ENCODE measurements at regions not wholly inside any gene's neighbourhood (a gene's known extent, or its start where the extent isn't known, plus 50 kb on each side); places are given as distances from the start of the nearest gene placed in this dataset.
"Not testable (repeated sequence)": the region's sequence is repeated elsewhere in the genome, so short reads cannot be mapped to it uniquely, and the experiment has no call there.

DNA sequence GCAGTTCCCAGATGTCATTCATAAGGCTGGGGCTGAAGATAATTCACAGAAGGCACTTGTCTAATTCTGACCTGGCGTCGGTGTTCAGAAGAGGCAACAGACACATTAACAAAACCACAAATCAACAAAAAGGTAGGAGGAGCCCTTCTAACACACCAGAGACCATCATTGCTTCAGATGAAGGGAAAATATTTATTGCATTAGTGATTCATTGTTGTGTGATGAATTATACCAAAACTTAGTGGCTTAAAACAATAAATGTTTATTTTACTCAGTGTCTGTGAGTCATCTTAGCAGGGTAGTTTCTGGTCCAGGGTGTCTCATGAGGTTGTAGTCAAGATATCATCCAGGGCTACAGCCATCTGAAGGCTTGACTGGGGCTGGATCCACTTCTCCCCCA, 91.3 kb upstream of the KIF2A start:
- peaks cover 26 to 35% of the 10 kb centered on the region in 2 donors for H3K27me3 Mint-ChIP-seq (ENCODE audit: low read depth in 2 of 2)
- H3K9me3 ChIP-seq (ENCODE audit: control insufficient read depth, insufficient read depth, low read length) = no peaks in the 10 kb centered on the region

DNA sequence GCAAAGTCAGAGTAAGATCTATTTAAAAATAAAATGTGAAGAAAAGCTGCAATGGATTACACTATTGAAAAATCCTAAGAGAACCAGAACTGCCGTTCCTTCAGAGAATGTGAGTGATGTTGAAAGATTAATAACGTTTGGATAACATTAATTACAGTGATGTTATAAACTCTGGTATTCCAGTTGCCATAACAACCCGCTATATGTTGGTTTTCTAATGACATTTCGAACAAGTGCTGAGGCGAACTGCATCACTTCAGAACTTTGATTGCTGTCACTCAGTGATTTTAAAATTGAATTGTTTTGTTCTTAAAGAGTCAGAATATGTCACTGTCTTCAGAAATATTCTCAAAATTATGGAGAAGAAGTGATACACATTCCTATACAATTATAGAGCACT, 89.4 kb upstream of the KIF2A start:
- H3K27ac ChIP-seq (ENCODE audit: low read length); H3K4me3 ChIP-seq (ENCODE audit: low read length); H3K9me3 ChIP-seq (ENCODE audit: control insufficient read depth, insufficient read depth, low read length); H3K36me3 Mint-ChIP-seq; DNase-seq; H3K9me3 Mint-ChIP-seq; H3K4me1 Mint-ChIP-seq; intact Hi-C loops (cut with micrococcal nuclease); H3K4me1 ChIP-seq (ENCODE audit: control insufficient read depth, insufficient read depth, low read length); H3K36me3 ChIP-seq (ENCODE audit: control insufficient read depth, insufficient read depth, low read length); H3K4me3 Mint-ChIP-seq; ATAC-seq; H3K27me3 ChIP-seq (ENCODE audit: control insufficient read depth, insufficient read depth, low read length); H3K27ac Mint-ChIP-seq: not testable (repeated sequence)
- peaks cover 20 to 36% of the 10 kb centered on the region in 2 donors for H3K27me3 Mint-ChIP-seq (ENCODE audit: low read depth in 2 of 2)
- WGBS (ENCODE audit: insufficient coverage) = 70% methylated on average over 2 of the region's 5 CpGs

More for the DNA sequence above, 91.3 kb upstream of the KIF2A start:
- H3K4me3 ChIP-seq (ENCODE audit: low read length) = no peak overlapping the region
- H3K4me3 Mint-ChIP-seq = no peak overlapping the region
- no peaks in the 10 kb centered on the region for H3K36me3 ChIP-seq (ENCODE audit: control insufficient read depth, insufficient read depth, low read length)
- no peaks in the 10 kb centered on the region for H3K4me1 Mint-ChIP-seq
- DNase-seq (no peak), ATAC-seq (no peak)
- H3K27me3 ChIP-seq (ENCODE audit: control insufficient read depth, insufficient read depth, low read length) = no peaks in the 10 kb centered on the region
- intact Hi-C loops (cut with micrococcal nuclease) = no loop called here
- no peak overlapping the region for H3K27ac Mint-ChIP-seq
- TF ChIP-seq, protein P1, sequence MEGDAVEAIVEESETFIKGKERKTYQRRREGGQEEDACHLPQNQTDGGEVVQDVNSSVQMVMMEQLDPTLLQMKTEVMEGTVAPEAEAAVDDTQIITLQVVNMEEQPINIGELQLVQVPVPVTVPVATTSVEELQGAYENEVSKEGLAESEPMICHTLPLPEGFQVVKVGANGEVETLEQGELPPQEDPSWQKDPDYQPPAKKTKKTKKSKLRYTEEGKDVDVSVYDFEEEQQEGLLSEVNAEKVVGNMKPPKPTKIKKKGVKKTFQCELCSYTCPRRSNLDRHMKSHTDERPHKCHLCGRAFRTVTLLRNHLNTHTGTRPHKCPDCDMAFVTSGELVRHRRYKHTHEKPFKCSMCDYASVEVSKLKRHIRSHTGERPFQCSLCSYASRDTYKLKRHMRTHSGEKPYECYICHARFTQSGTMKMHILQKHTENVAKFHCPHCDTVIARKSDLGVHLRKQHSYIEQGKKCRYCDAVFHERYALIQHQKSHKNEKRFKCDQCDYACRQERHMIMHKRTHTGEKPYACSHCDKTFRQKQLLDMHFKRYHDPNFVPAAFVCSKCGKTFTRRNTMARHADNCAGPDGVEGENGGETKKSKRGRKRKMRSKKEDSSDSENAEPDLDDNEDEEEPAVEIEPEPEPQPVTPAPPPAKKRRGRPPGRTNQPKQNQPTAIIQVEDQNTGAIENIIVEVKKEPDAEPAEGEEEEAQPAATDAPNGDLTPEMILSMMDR (IDR thresholded peaks at IDR 0.05) = no peak
- H3K36me3 Mint-ChIP-seq = no peaks in the 10 kb centered on the region
- no peaks in the 10 kb centered on the region for H3K4me1 ChIP-seq (ENCODE audit: control insufficient read depth, insufficient read depth, low read length)
- H3K9me3 Mint-ChIP-seq = no peaks in the 10 kb centered on the region
- no peak overlapping the region for H3K27ac ChIP-seq (ENCODE audit: low read length)
- 40% methylated on average over 1 of the region's 2 CpGs for WGBS (ENCODE audit: insufficient coverage)

DNA sequence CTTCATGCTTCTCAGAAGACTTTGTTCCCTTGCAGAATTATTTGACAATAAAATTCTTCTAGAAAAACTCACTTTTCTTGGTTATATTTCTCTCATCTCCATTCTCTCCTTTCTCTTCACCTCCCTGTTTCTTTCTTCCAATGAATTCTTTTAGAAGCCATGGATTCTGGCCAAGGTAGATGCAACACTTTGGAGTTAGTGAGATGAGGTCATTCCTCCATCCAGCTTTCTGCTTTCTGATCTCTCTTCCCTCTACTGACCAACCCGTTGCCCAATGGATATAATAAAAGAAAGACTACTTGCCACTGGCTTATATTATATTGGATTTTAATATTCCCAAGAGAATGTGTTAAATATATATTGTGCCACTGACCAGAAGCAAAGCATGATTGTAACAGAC, 88.9 kb upstream of the KIF2A start:
- H3K4me1 Mint-ChIP-seq; H3K9me3 Mint-ChIP-seq; H3K4me1 ChIP-seq (ENCODE audit: control insufficient read depth, insufficient read depth, low read length); H3K9me3 ChIP-seq (ENCODE audit: control insufficient read depth, insufficient read depth, low read length); ATAC-seq; DNase-seq; H3K27ac Mint-ChIP-seq; H3K36me3 Mint-ChIP-seq; H3K27ac ChIP-seq (ENCODE audit: low read length); H3K4me3 Mint-ChIP-seq; H3K4me3 ChIP-seq (ENCODE audit: low read length); H3K27me3 ChIP-seq (ENCODE audit: control insufficient read depth, insufficient read depth, low read length); H3K36me3 ChIP-seq (ENCODE audit: control insufficient read depth, insufficient read depth, low read length); intact Hi-C loops (cut with micrococcal nuclease): not testable (repeated sequence)
- WGBS (ENCODE audit: insufficient coverage) = no CpG with 5 or more reads among the region's 1 CpG
- peaks cover 22 to 37% of the 10 kb centered on the region in 2 donors for H3K27me3 Mint-ChIP-seq (ENCODE audit: low read depth in 2 of 2)

DNA sequence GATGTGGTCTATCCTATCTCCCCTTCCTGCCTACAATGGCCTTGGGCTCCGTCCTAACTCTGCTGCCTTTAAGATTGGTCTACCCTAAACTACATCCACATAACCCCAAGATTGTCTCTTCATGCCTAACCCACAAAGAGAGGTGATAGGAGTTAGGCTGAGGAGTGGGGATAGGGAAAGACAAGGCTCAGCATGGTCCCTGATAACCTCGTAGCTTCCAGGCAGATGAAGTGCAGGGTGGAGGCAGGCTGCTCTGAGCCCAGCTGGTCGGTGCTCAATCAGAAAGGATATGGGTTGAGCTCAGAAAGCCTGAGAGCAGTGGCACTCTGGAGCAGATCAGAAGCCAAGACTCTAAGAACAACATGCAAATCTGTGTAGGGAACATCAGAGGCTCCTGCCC, 87.1 kb upstream of the KIF2A start:
- H3K36me3 ChIP-seq (ENCODE audit: control insufficient read depth, insufficient read depth, low read length); H3K9me3 Mint-ChIP-seq; H3K4me1 Mint-ChIP-seq; H3K27me3 ChIP-seq (ENCODE audit: control insufficient read depth, insufficient read depth, low read length); intact Hi-C loops (cut with micrococcal nuclease); H3K27ac Mint-ChIP-seq; H3K4me3 ChIP-seq (ENCODE audit: low read length); ATAC-seq; H3K27ac ChIP-seq (ENCODE audit: low read length); H3K4me1 ChIP-seq (ENCODE audit: control insufficient read depth, insufficient read depth, low read length); DNase-seq; H3K36me3 Mint-ChIP-seq; H3K4me3 Mint-ChIP-seq; H3K9me3 ChIP-seq (ENCODE audit: control insufficient read depth, insufficient read depth, low read length): not testable (repeated sequence)
- WGBS (ENCODE audit: insufficient coverage) = 72% methylated on average over 2 of the region's 3 CpGs
- H3K27me3 Mint-ChIP-seq (ENCODE audit: low read depth in 2 of 2) = peaks cover 22 to 36% of the 10 kb centered on the region in 2 donors

DNA sequence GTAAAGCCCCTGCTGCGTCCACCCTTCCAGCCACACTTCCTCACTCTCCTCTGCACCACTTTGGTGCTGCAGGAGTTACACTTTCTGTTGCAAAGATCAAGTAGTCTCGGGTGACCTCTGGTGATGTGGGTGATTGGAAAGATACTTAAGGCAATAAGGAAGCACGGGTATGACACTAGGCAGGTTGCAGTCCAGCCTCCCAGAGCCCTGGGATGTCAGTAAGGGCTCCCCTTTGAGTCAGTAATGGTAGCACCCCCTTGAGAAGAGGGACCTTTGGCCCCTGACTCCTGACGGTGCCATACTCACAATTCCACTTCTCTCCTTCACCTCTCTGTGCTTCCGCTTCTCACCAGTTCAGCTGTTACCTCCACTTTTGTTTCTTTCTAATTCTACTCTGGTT, 84.1 kb upstream of the KIF2A start:
- intact Hi-C loops (cut with micrococcal nuclease) = not testable (repeated sequence)
- 79% methylated on average over 5 of the region's 5 CpGs for WGBS (ENCODE audit: insufficient coverage)
- peaks cover 11 to 21% of the 10 kb centered on the region in 2 donors for H3K27me3 Mint-ChIP-seq (ENCODE audit: low read depth in 2 of 2)

DNA sequence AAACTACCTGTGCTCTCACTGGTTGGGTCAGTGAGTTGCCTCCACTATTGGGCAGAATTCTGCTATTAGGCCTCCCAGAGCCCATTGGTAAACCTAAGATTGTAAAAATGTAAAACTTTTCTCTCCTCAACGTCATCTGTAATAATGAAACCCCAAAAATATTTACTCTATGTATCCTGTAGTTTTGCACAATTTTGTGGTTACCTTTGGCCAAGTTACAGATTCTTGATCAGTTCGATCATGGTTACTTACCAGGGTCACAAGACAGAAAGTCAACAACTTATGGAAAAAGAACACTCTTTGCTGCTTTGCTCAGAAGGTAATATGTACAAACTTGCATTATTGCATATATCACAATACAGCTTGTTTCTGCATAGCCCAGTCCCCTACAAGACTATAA, 83.7 kb upstream of the KIF2A start:
- H3K4me3 ChIP-seq (ENCODE audit: low read length); H3K36me3 ChIP-seq (ENCODE audit: control insufficient read depth, insufficient read depth, low read length); H3K36me3 Mint-ChIP-seq; H3K4me3 Mint-ChIP-seq; H3K4me1 ChIP-seq (ENCODE audit: control insufficient read depth, insufficient read depth, low read length); H3K27ac ChIP-seq (ENCODE audit: low read length); H3K9me3 ChIP-seq (ENCODE audit: control insufficient read depth, insufficient read depth, low read length); H3K27me3 ChIP-seq (ENCODE audit: control insufficient read depth, insufficient read depth, low read length); H3K9me3 Mint-ChIP-seq; ATAC-seq; DNase-seq; intact Hi-C loops (cut with micrococcal nuclease); H3K27ac Mint-ChIP-seq: not testable (repeated sequence)
- peaks cover 9 to 11% of the 10 kb centered on the region in 2 donors for H3K4me1 Mint-ChIP-seq
- H3K27me3 Mint-ChIP-seq (ENCODE audit: low read depth in 2 of 2) = peaks cover 11 to 21% of the 10 kb centered on the region in 2 donors
- 52% methylated on average over 2 of the region's 2 CpGs for WGBS (ENCODE audit: insufficient coverage)

More for the DNA sequence above, 84.1 kb upstream of the KIF2A start:
- H3K9me3 ChIP-seq (ENCODE audit: control insufficient read depth, insufficient read depth, low read length); H3K27ac ChIP-seq (ENCODE audit: low read length); ATAC-seq; H3K4me3 ChIP-seq (ENCODE audit: low read length); H3K27me3 ChIP-seq (ENCODE audit: control insufficient read depth, insufficient read depth, low read length); H3K27ac Mint-ChIP-seq; H3K36me3 ChIP-seq (ENCODE audit: control insufficient read depth, insufficient read depth, low read length); DNase-seq; H3K36me3 Mint-ChIP-seq; H3K4me1 ChIP-seq (ENCODE audit: control insufficient read depth, insufficient read depth, low read length); H3K4me3 Mint-ChIP-seq; H3K9me3 Mint-ChIP-seq: not testable (repeated sequence)
- H3K4me1 Mint-ChIP-seq = peaks cover 9 to 11% of the 10 kb centered on the region in 2 donors

Measured in natural killer cell (primary cell).